Activated CD8-positive, alpha-beta T cell treated with anti-CD3 and anti-CD28 coated beads for 36 hours (primary cell): ENCODE measurements at regions not wholly inside any gene's neighbourhood (a gene's known extent, or its start where the extent isn't known, plus 50 kb on each side); places are given as distances from the start of the nearest gene placed in this dataset.
"Not testable (repeated sequence)": the region's sequence is repeated elsewhere in the genome, so short reads cannot be mapped to it uniquely, and the experiment has no call there.

Source experiments
- ATAC-seq: fragments of 200-7000 bp; cut with Tn5 transposase; one replicate; pipeline ENCODE4 v1.10.0; 2021; ENCODE audit warnings: mild to moderate bottlenecking, moderate library complexity
- CTCF ChIA-PET: fragments of 350-600 bp; sonication (Branson Sonifier 250); formaldehyde crosslinking; loops from one replicate; lab custom pipeline; 2021; ENCODE audit warnings: antibody characterized with exemption; lab: Charles Lee
- POLR2A ChIA-PET: fragments of 350-600 bp; sonication (Branson Sonifier 250); formaldehyde crosslinking; loops from one replicate; lab custom pipeline; 2021; ENCODE audit warnings: antibody characterized with exemption; lab: Charles Lee
- DNase-seq: peaks from one replicate; pipeline ENCODE4 v3.0.0-alpha.2; 2020
- H3K27ac Mint-ChIP-seq: one replicate; pipeline ENCODE4 v1.8.0; 2021; ENCODE audit warnings: mild to moderate bottlenecking, mixed read lengths
- H3K27me3 Mint-ChIP-seq: one replicate; pipeline ENCODE4 v1.8.0; 2021; ENCODE audit warnings: mixed read lengths
- H3K36me3 Mint-ChIP-seq: one replicate; pipeline ENCODE4 v1.8.0; 2021; ENCODE audit warnings: low read depth, mixed read lengths
- H3K4me1 Mint-ChIP-seq: one replicate; pipeline ENCODE4 v1.8.0; 2021; ENCODE audit warnings: low read depth, mixed read lengths
- H3K4me3 Mint-ChIP-seq: one replicate; pipeline ENCODE4 v1.8.0; 2021; ENCODE audit warnings: mild to moderate bottlenecking, moderate library complexity, mixed read lengths
- H3K9me3 Mint-ChIP-seq: one replicate; pipeline ENCODE4 v1.8.0; 2021; ENCODE audit warnings: mixed read lengths
- intact Hi-C: fragments of 100-400 bp; cut with micrococcal nuclease; formaldehyde crosslinking; loops from one replicate; pipeline ENCODE4 v1.10.0; 2022
- TF ChIP-seq, protein P1 (sequence below): fragments of 200-600 bp; IDR thresholded peaks from one replicate; pipeline ENCODE4 v1.8.0; 2022; ENCODE audit warnings: antibody characterized with exemption, mild to moderate bottlenecking

DNA sequence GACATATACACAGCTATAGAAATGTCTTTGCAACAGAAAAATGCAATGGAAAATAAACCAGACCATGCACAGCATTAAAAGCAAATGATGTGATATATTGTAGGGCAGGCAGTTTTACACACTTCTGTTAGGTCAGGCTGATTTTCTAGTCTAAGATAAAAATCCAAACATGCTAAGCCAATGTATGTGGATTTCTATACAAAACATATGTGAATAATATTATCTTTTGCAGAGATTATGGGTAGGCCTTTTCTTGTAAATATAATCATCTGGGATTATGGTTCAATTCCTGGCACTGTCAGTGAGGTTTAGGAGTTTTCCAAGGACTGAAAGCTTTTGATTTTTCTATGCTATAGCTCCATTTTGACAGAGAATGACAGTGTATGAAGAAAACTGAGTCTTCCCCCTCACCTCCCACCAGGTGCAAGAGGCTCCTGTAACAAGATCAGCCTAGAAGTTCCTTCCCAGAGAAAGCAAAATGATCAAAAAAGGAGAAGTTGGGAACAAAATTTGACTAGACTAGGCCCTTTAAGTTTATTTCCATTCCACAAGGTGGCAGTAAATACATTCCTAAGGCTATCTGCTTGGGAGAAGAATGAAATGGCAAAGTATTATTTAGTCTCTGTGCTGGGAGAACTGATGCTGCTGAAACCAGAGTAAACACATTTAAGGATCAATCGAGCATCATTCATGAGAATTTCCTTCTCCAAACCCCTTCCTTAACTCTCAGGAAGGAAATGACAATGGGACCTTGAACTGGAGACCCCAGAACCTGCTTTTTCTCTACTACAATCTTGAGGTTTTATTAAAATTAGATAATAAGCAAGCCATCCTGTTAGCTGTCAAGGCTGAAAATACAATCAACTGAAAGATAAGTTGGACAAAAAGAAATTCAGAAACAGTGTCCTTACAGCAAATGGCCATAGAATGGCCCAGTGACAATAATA is 133.0 kb upstream of the TUT7 start:
- no peaks in the 10 kb centered on the region for H3K36me3 Mint-ChIP-seq
- no peak overlapping the region for H3K27ac Mint-ChIP-seq
- no peak overlapping the region for H3K4me3 Mint-ChIP-seq
- H3K9me3 Mint-ChIP-seq = no peaks in the 10 kb centered on the region
- peaks cover 7% of the 10 kb centered on the region for H3K4me1 Mint-ChIP-seq
- POLR2A ChIA-PET = no interaction called here
- no peak for ATAC-seq
- intact Hi-C loops = no loop called here
- no peaks in the 10 kb centered on the region for H3K27me3 Mint-ChIP-seq
- TF ChIP-seq, protein P1, sequence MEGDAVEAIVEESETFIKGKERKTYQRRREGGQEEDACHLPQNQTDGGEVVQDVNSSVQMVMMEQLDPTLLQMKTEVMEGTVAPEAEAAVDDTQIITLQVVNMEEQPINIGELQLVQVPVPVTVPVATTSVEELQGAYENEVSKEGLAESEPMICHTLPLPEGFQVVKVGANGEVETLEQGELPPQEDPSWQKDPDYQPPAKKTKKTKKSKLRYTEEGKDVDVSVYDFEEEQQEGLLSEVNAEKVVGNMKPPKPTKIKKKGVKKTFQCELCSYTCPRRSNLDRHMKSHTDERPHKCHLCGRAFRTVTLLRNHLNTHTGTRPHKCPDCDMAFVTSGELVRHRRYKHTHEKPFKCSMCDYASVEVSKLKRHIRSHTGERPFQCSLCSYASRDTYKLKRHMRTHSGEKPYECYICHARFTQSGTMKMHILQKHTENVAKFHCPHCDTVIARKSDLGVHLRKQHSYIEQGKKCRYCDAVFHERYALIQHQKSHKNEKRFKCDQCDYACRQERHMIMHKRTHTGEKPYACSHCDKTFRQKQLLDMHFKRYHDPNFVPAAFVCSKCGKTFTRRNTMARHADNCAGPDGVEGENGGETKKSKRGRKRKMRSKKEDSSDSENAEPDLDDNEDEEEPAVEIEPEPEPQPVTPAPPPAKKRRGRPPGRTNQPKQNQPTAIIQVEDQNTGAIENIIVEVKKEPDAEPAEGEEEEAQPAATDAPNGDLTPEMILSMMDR = peak; percentile 37
- DNase-seq = no peak
- CTCF ChIA-PET = interaction anchor here (1.3 to 3.8 kb wide), 6 partner anchors 8 to 838 kb away, joined by 4 to 19 read pairs (median 6); no protein-coding TSS in a partner anchor

DNA sequence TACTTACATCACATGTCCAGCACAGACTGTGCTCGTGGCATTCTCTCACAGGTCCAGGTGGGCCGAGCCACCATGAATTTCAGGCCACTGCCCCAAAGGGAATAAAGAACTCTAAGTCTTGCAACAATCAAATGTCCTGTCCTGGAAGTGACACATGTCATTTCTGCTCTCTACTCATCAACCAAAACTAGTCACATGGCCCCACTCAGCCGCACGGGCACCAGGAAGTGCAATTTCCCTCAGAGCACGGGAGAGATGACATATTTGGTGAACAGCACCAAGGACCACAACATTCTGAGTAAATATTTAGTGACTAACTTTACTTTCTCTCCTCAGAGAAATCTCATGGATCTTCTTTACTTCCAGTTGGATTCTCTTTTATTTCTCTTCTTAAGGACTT is 131.1 kb upstream of the TUT7 start:
- POLR2A ChIA-PET = no interaction called here

DNA sequence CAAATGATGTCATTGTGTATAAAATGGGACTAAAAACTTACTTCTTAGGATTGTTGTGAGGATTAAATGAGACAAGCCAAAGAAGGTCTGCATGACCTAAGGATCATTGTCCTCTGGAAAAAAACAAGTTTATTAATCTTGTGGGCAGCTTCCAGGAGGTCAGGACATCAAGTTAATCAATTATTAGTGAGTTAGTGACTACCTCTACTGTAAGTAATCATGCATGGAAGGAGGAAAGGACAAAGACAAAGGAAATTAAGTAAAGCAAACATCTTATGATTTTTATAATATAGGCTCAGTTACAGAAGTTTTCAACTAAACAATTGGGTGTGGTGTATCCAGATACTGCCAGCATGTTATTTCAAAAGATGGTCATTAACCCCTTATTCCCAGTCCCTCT is 129.3 kb upstream of the TUT7 start:
- Mint-ChIP-seq H3K27me3 (peaks cover 9% of the 10 kb centered on the region), H3K4me3 (no peak overlapping the region), H3K9me3 (no peaks in the 10 kb centered on the region), H3K36me3 (no peaks in the 10 kb centered on the region), H3K27ac (no peak overlapping the region), H3K4me1 (peaks cover 7% of the 10 kb centered on the region)
- POLR2A ChIA-PET = no interaction called here
- ATAC-seq (no peak), DNase-seq (no peak)
- TF ChIP-seq, protein P1 = no peak
- intact Hi-C loops = no loop called here
- CTCF ChIA-PET = no interaction called here

More for the DNA sequence above, 131.1 kb upstream of the TUT7 start:
- intact Hi-C loops = no loop called here
- Mint-ChIP-seq H3K27me3 (peaks cover 1% of the 10 kb centered on the region), H3K9me3 (no peaks in the 10 kb centered on the region), H3K4me3 (no peak overlapping the region), H3K27ac (no peak overlapping the region), H3K4me1 (peaks cover 7% of the 10 kb centered on the region), H3K36me3 (no peaks in the 10 kb centered on the region)
- peak; percentile 61 for ATAC-seq
- CTCF ChIA-PET = interaction anchor here (0.7 to 3.2 kb wide), 2 partner anchors 30 to 52 kb away, joined by 4 to 14 read pairs; no protein-coding TSS in a partner anchor
- TF ChIP-seq, protein P1 = no peak
- DNase-seq = peak; percentile 45

DNA sequence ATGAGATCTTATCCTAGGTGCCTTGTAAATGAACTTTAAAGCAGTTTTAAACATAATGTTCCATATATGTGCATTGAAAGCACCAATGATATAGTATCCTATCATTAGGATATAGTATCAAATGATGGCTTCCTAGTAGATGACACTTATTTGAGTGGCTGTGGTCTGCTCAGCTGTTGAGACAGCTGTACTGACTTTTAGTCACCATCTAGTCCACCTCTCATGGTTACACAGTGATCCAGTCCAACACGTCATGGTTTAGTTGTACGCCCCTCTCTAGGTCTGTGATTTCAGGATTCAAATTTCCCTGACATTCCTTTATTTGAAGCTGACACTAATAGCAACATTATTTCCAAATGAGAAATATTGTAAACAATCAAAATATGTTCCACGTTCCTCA is 127.3 kb upstream of the TUT7 start:
- ChIA-PET POLR2A (no interaction called here), CTCF (interaction anchor here (0.9 kb wide), 1 partner anchor 16 kb away, joined by 3 read pairs; no protein-coding TSS in a partner anchor)
- no peak for ATAC-seq
- H3K36me3 Mint-ChIP-seq = no peaks in the 10 kb centered on the region
- H3K4me3 Mint-ChIP-seq = no peak overlapping the region
- no peaks in the 10 kb centered on the region for H3K9me3 Mint-ChIP-seq
- no peak overlapping the region for H3K27ac Mint-ChIP-seq
- peaks cover 7% of the 10 kb centered on the region for H3K4me1 Mint-ChIP-seq
- peaks cover 15% of the 10 kb centered on the region for H3K27me3 Mint-ChIP-seq
- intact Hi-C loops = no loop called here
- no peak for DNase-seq
- TF ChIP-seq, protein P1 = no peak

DNA sequence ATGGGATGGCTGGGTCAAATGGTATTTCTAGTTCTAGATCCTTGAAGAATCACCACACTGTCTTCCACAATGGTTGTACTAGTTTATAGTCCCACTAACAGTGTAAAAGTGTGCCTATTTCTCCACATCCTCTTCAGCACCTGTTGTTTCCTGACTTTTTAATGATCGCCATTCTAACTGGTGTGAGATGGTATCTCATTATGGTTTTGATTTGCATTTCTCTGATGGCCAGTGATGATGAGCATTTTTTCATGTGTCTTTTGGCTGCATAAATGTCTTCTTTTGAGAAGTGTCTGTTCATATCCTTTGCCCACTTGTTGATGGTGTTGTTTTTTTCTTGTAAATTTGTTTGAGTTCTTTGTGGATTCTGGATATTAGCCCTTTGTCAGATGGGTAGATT is 121.0 kb upstream of the TUT7 start:
- H3K27ac Mint-ChIP-seq, intact Hi-C loops, H3K4me1 Mint-ChIP-seq, H3K9me3 Mint-ChIP-seq, POLR2A ChIA-PET, DNase-seq, CTCF ChIA-PET, ATAC-seq, H3K4me3 Mint-ChIP-seq, H3K36me3 Mint-ChIP-seq: not testable (repeated sequence)
- peaks cover 22% of the 10 kb centered on the region for H3K27me3 Mint-ChIP-seq
